ENCODE measurements at regions not wholly inside any gene's neighbourhood (a gene's known extent, or its start where the extent isn't known, plus 50 kb on each side); places are given as distances from the start of the nearest gene placed in this dataset.
"Not testable (repeated sequence)": the region's sequence is repeated elsewhere in the genome, so short reads cannot be mapped to it uniquely, and the experiment has no call there.

DNA sequence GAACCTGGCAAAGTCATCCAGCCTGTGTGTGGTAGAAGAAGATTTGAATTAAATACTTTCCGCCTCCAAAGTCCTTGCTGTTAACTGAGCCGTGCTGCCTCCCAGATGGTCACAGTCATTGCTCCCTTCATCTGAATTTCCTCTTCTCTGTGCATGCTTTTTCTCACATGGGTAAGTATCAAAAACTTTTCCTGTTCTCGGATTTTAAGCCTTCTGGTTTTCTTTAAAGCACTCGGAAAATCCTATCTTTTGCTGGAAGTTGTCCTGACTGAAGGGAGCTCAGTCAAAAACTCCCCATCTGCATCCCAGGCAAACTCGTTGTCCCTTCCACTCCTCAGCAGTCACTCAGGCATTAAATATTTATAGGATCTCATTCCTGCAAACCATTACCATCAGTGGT, 290.0 kb upstream of the PIK3R1 start:
- BruUV-seq (replicated peaks): no TSS peak

GRCh38 chr5:67921004-67921601, 294.5 kb upstream of the PIK3R1 start:
- intact Hi-C loops (cut with micrococcal nuclease; ENCODE audit: unreplicated experiment): no loop called here
- ChIA-PET POLR2A (ENCODE audit: unreplicated experiment) (no interaction called here), CTCF (no interaction called here)
- H2AFZ ChIP-seq: no peak overlapping the region
- no peaks in the 10 kb centered on the region for H3K9me3 ChIP-seq (ENCODE audit: insufficient read depth, low read depth)
- no peaks in the 10 kb centered on the region for H3K36me3 ChIP-seq (ENCODE audit: low read depth)
- BruUV-seq (replicated peaks): no TSS peak
- no peak overlapping the region for H3K27ac ChIP-seq
- DNase-seq: no peak
- H3K9me2 ChIP-seq (ENCODE audit: insufficient read depth): no peaks in the 10 kb centered on the region
- H3K4me3 ChIP-seq: no peak overlapping the region
- H3K79me2 ChIP-seq (ENCODE audit: low read depth): no peaks in the 10 kb centered on the region
- no peaks in the 10 kb centered on the region for H4K20me1 ChIP-seq (ENCODE audit: insufficient read depth)
- no peaks in the 10 kb centered on the region for H3F3A ChIP-seq (ENCODE audit: insufficient read depth, low read depth)
- TF ChIP-seq CTCF (conservative IDR thresholded peaks at IDR 0.05): no peak
- no peak for TF ChIP-seq EZH2 (IDR thresholded peaks at IDR 0.05; ENCODE audit: low read depth)
- H3K4me2 ChIP-seq: no peak overlapping the region
- H3K27me3 ChIP-seq (ENCODE audit: insufficient read depth, low read depth): no peaks in the 10 kb centered on the region
- H3K4me1 ChIP-seq (replicated peaks; ENCODE audit: insufficient read depth): no peaks in the 10 kb centered on the region

More for the DNA sequence above, 290.0 kb upstream of the PIK3R1 start:
- Histone ChIP-seq H3K4me1 (replicated peaks; ENCODE audit: insufficient read depth) (no peaks in the 10 kb centered on the region), H3K9me2 (ENCODE audit: insufficient read depth) (no peaks in the 10 kb centered on the region), H4K20me1 (ENCODE audit: insufficient read depth) (no peaks in the 10 kb centered on the region), H3K36me3 (ENCODE audit: low read depth) (no peaks in the 10 kb centered on the region), H3K4me3 (no peak overlapping the region), H3F3A (ENCODE audit: insufficient read depth, low read depth) (no peaks in the 10 kb centered on the region), H3K4me2 (no peak overlapping the region), H2AFZ (no peak overlapping the region), H3K79me2 (ENCODE audit: low read depth) (no peaks in the 10 kb centered on the region), H3K27ac (no peak overlapping the region), H3K9me3 (ENCODE audit: insufficient read depth, low read depth) (no peaks in the 10 kb centered on the region), H3K27me3 (ENCODE audit: insufficient read depth, low read depth) (no peaks in the 10 kb centered on the region)
- DNase-seq: no peak
- ChIA-PET CTCF (no interaction called here), POLR2A (ENCODE audit: unreplicated experiment) (no interaction called here)
- intact Hi-C loops (cut with micrococcal nuclease; ENCODE audit: unreplicated experiment): no loop called here
- TF ChIP-seq CTCF (conservative IDR thresholded peaks at IDR 0.05) (no peak), EZH2 (IDR thresholded peaks at IDR 0.05; ENCODE audit: low read depth) (no peak)

GRCh38 chr5:67919532-67919931, 296.0 kb upstream of the PIK3R1 start:
- H3K27ac ChIP-seq; H4K20me1 ChIP-seq (ENCODE audit: insufficient read depth); BruUV-seq (replicated peaks); CTCF ChIA-PET; H3K4me1 ChIP-seq (replicated peaks; ENCODE audit: insufficient read depth); H2AFZ ChIP-seq; H3F3A ChIP-seq (ENCODE audit: insufficient read depth, low read depth); H3K79me2 ChIP-seq (ENCODE audit: low read depth); H3K4me2 ChIP-seq; H3K9me2 ChIP-seq (ENCODE audit: insufficient read depth); DNase-seq; H3K27me3 ChIP-seq (ENCODE audit: insufficient read depth, low read depth); intact Hi-C loops (cut with micrococcal nuclease; ENCODE audit: unreplicated experiment); H3K36me3 ChIP-seq (ENCODE audit: low read depth); H3K9me3 ChIP-seq (ENCODE audit: insufficient read depth, low read depth); H3K4me3 ChIP-seq; POLR2A ChIA-PET (ENCODE audit: unreplicated experiment): not testable (repeated sequence)

GRCh38 chr5:67917561-67917960, 298.0 kb upstream of the PIK3R1 start:
- CTCF ChIA-PET: no interaction called here
- no peaks in the 10 kb centered on the region for H3K79me2 ChIP-seq (ENCODE audit: low read depth)
- no peak overlapping the region for H3K4me3 ChIP-seq
- DNase-seq: no peak
- no peaks in the 10 kb centered on the region for H3K4me1 ChIP-seq (replicated peaks; ENCODE audit: insufficient read depth)
- H2AFZ ChIP-seq: no peak overlapping the region
- no peaks in the 10 kb centered on the region for H4K20me1 ChIP-seq (ENCODE audit: insufficient read depth)
- H3K9me2 ChIP-seq (ENCODE audit: insufficient read depth): no peaks in the 10 kb centered on the region
- no peak overlapping the region for H3K4me2 ChIP-seq
- POLR2A ChIA-PET (ENCODE audit: unreplicated experiment): no interaction called here
- H3K27me3 ChIP-seq (ENCODE audit: insufficient read depth, low read depth): no peaks in the 10 kb centered on the region
- intact Hi-C loops (cut with micrococcal nuclease; ENCODE audit: unreplicated experiment): no loop called here
- no peaks in the 10 kb centered on the region for H3F3A ChIP-seq (ENCODE audit: insufficient read depth, low read depth)
- H3K9me3 ChIP-seq (ENCODE audit: insufficient read depth, low read depth): no peaks in the 10 kb centered on the region
- TF ChIP-seq CTCF (conservative IDR thresholded peaks at IDR 0.05) (no peak), EZH2 (IDR thresholded peaks at IDR 0.05; ENCODE audit: low read depth) (no peak)
- H3K36me3 ChIP-seq (ENCODE audit: low read depth): no peaks in the 10 kb centered on the region
- no peak overlapping the region for H3K27ac ChIP-seq
- BruUV-seq (replicated peaks): no TSS peak
